NCI-H2196 treated with DMSO at 0.1 percent for 48 hours (cell line): ENCODE measurements at regions not wholly inside any gene's neighbourhood (a gene's known extent, or its start where the extent isn't known, plus 50 kb on each side); places are given as distances from the start of the nearest gene placed in this dataset.
"Not testable (repeated sequence)": the region's sequence is repeated elsewhere in the genome, so short reads cannot be mapped to it uniquely, and the experiment has no call there.

ENCODE experiments used
- DNase-seq: peaks from one replicate; lab custom pipeline; 2025; ENCODE audit not compliant: unreplicated experiment; lab: John Stamatoyannopoulos, UW

DNA sequence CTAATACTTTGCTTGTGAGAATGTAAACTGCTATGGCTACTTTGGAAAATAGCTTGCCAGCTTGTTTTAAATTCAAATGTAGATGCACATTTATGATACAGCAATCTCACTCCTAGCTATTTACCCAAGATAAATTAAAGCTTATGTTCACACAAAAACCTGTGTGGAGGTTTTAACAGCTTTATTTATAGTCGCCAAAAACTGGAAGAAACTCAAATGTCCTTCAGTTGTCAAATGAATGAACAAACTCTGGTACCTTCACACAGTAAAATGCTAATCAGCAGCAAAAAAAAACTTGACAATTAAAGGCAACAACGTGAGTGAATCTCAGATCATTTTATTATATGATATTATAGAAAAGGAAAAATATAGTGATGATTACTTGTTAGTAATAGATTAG lies 248.6 kb upstream of the NECTIN3 start:
- no peak for DNase-seq

DNA sequence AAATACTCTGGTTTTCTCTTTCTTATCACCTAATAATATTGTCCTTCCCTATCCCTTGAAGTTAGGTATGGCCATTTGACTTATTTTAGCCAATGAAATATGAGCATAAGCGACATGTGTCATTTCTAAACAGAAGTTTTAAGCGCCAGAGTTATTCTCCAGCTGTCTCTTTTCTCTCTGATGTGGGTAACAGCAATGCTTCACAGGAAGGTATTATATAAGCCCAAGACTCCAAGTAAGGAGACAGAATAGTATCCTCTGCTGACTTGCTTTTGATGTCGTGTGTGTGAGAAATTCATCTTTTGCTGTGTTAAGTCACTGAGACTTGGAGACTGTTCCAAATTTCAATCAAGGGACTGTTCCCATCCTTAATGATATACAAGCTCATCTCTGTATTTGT lies 224.6 kb upstream of the NECTIN3 start:
- DNase-seq: no peak

DNA sequence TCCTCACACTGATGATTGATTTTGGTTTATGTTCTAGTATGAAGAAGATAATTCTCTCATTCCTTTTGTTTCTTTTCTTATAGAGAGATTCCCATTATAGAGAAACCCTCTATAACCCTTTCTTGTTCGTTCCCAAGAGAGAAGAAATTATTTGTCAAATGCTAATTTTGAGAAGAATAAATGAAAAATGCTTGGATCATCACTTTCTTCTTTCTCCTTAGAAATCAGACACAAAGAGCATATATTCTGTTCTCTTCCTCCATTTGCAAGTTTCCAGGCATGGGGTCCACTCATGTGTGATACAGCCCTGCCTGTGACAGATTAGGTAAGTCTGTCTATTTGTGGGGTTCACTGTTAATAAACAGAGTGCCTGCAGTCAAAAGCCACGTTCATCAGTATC lies 222.6 kb upstream of the NECTIN3 start:
- DNase-seq: no peak

DNA sequence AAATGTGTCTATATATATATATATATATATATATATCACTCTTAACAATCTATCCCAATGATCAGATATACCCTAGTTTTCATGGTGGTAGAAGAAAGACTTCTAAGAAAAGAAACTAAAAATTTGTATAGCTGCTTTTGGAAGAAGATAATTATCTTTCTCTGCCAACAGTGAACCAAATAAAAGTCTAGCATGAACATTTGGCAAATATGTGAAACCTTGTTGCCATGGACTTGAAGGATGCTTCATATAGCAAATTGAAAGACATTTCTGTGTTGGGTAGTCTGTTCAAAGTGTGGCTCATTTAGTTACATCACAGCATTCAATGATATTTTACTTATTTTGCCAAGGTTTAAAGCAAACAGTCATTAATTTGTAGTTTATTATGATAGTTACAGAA lies 219.9 kb upstream of the NECTIN3 start:
- DNase-seq: no peak

DNA sequence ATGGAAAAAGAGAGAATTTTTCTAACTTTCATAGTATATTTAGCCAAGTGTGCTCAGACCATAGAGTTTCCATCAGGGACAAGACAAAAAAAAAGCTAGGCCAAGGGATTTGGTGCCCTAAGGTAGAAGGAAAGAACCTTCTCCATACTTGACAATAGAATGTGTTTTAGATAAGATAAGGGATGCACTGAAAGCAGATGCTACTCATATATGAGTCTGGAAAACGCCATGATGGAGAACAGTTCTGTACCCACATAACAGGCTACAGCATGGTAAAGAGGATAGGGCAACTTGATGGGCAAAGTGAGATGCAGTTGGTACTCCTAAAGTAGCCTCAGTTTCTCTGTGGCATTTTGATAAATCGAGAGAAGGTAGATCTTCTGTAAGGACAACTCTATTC lies 216.4 kb upstream of the NECTIN3 start:
- DNase-seq: no peak

DNA sequence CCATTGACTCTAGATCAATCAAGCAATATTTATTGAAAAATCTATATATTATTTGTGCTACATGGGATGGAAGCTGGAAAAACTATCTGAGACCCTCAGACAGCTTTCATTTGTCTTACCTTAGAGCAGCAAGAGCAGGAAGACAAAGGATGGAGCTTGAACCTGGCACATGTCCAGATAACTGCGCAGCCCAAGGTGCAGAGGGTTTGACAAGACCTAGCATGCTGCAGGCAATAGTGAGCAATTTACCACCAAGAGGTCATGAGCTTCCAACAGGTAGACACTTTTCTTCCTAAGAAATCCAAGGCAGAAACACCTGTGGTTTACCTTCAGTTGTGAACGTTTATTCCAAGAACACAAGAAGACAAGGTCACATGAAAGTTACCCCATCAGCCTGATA lies 214.7 kb upstream of the NECTIN3 start:
- DNase-seq: no peak

DNA sequence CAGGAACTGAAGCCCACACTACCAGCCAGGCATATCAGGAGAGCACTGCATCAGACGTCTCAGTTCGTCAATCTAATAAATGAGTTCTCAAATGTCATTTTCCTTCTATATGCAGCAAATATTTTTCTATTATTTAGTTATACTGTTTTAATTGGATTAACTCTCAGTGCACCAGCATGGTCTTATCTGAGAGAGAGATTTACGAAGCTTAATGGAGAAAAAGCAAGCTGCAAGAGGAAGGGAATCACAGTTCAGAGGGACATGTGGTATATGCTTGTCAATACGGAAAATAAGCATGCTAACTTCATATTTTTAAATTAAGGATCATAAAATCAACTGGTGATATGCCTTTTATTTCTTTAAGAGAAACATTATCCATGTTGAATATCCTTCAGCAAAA lies 213.1 kb upstream of the NECTIN3 start:
- no peak for DNase-seq

DNA sequence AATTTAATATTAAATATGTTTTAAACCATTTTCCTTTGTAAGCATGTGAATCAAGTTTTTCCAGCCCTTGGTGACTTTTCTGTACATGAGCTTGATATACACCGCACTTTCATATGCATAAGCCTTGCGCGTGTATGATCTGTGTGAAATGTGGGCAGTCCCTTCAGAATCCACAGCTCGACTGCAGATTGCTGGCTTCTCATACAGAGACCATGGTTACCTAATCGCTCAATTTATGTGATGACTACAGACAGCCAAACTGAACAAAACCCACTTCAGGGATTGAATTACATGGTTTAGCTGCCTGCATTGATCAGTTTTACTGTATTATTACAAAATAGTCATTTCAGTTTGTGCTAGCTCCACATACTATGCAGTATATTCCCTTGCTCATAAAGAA lies 212.3 kb upstream of the NECTIN3 start:
- no peak for DNase-seq

DNA sequence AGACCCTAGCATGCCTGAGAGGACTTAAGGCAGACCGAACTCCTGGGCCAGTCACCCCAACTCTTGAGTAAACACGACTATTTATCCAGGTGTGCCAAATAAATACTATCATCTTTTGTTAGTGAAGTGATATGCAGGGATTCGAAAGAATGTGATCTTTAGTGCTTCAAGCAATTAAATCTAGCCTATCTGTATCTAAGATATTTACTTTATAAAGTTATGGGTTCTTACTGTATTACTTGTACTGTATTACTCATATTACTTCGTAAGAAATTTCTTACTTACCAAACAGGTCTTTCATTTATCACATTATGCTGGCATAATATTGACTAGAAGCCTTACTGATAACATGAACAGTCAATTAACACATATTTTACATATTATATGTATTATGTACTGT lies 211.6 kb upstream of the NECTIN3 start:
- no peak for DNase-seq

DNA sequence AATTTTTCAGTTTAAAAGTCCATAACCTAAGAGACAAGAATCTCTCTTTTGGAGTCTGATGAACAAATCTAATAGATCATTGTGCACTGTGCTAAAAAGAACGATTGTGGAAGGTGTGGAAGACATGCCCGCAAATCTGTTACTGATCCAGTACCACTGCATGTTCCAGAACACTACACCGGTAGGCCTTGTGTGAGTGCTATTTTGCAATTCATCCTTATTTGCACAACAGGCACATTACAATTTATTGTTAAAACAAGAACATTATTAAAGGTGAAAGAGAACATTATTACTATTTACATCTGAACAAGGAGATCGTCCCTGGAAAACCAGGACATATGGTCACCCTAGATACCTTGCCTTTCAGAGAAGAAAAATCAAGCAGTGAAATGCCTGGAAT lies 205.7 kb upstream of the NECTIN3 start:
- no peak for DNase-seq

DNA sequence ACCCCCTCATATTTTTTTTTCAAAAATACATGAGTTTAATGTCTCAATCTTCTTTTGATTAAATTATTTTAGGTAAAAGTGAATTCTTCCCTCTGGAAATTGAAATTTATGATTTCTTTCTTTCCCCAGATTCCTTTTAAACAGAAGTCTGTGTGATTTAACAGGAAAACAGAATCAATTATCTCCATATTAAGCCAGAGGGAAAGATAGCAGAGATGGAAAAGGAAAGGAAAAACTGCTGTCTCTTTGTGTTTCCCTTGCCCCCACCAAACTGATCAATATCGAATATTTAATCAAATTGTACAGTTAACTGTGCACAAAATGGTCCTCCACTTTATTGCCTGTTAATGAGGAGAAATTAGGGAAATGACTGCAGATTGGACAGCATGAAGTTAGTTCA lies 203.5 kb upstream of the NECTIN3 start:
- DNase-seq: no peak

DNA sequence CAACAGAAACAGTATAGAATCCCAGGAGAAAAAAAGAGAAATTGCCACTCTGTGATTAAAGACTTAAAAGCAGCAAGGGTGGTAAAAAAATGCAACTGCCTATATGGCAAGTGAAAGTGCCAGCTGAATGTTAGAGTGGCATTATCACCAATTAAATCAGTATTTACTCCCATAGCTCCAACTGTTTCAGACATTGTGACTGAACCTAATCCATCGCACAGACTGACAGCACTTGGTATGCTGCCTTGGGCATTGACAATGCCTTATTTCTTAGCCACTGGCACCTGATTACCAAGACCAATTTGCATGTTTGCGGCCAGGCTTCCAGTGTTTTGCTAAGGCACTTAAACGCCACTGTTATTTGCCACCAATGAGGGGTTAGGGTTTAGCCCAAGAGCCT lies 201.9 kb upstream of the NECTIN3 start:
- DNase-seq: no peak

DNA sequence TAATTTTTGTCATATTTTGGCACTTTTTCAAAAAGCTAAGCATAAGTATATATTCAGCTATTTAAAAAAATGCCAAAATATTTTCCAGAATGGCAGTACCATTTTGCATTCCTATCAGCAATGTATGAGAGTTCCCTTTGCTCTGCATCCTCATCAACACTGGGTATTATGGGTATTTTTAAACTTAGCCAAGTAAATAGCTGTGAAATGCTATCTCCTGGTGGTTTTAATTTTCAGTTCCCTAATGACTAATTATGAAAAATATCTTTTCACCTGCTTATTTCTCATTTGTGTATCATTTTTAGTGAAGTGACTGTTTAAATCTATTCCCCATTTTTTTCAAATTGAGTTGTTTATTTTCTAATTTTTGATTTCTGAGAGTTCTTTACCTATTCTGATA lies 199.7 kb upstream of the NECTIN3 start:
- DNase-seq: no peak

DNA sequence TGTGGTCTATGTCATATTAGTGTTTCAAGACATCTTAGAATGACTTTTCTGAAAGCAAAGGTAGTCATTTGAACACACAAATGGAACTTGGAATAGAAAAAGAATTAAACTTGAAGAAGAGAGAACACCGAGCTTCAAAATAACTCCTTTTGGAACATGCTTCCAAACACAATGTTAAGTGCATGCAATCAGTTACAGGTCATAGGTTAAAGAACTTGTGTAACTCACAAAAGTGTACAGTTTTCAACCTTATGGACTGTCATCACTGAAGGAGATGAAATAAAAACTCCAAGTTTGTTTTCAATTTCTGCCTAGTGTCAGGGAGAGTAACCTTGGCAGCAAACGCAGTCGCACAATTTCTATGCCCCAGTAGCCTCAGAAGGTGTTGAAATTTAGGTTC lies 192.9 kb upstream of the NECTIN3 start:
- no peak for DNase-seq

DNA sequence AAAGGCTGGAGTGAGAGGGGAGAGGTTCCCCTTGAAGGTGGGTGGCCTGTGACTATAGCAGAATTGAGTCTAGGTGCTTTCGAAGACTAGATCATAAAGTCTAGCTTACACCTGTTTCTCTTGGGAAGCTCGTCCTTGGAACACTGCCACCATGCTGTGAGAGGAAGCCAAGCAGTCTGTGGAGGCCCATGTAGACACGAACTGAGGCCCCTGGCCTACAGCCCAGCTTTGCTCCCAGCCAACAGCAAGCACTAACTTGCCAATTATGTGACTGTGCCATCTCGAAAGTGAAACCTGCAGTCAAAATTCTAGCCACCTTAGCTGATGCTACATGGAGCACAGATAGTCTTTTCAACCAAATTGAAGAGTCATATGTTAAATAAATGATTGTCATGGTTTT lies 190.5 kb upstream of the NECTIN3 start:
- peak; percentile 72 for DNase-seq

DNA sequence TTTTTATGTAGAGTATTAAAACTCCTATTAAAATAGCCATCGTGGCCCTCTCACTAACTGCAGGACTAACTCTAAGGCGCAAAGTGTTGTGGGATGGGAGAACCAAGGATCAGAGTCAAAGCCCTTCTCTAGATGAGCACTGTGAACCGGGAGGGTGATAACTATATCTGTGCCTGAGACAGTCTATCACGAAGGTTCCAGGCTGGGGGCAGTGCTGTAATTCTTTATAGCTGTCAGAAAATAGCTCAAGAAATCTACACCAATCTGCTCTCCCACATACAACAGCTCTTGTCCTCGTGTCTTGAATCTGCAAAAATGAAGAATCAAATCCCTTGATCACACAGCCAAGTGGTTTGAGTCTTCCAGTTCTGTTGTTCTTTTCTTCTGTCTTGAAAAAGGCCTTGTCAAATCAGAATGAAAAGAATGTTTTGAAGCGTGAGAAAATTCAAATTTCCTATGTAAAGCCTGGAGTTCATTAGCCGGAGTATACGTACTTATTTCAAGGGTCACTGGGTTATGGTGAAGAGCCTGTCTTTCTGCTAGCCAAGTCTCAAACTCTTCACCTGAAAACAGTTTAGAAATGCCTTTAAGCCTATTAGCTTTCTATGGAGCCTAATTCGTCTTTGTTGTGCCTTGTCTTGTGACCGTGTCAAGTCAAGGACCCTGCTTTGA lies 185.3 kb upstream of the NECTIN3 start:
- DNase-seq: no peak

DNA sequence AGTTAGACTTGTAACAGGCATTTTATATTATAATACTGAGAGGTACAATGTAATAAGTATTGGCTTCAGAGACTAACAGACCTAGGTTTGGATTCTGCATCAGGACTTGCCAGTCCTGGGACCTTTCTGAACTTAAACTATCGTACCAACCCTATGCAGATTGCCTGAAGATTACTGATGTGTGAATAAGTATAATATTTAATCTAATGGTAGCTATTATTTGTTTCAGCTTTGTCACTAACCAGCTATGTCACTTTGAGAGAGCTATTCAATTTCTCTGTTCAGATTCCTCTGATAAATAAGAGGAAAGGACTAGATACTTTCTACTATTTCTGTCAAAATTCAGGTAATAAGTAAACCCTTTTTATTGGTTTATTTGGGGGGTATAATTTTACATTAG lies 184.4 kb upstream of the NECTIN3 start:
- DNase-seq: no peak

DNA sequence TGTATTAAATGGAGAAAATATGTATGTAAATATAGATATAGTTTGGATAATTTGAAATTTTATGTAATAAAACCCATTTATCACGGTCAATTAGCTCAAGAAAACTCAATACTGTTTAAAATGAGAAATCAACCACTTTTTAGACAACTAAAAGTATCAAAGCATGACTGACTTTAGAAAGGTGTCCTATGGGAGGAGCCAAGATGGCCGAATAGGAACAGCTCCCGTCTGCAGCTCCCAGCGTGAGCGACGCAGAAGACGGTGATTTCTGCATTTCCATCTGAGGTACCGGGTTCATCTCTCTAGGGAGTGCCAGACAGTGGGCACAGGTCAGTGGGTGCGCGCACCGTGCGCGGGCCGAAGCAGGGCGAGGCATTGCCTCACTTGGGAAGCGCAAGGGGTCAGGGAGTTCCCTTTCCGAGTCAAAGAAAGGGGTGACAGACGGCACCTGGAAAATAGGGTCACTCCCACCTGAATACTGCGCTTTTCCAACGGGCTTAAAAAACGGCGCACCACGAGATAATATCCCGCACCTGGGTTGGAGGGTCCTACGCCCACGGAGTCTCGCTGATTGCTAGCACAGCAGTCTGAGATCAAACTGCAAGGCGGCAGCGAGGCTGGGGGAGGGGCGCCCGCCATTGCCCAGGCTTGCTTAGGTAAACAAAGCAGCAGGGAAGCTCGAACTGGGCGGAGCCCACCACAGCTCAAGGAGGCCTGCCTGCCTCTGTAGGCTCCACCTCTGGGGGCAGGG lies 182.8 kb upstream of the NECTIN3 start:
- not testable (repeated sequence) for DNase-seq

DNA sequence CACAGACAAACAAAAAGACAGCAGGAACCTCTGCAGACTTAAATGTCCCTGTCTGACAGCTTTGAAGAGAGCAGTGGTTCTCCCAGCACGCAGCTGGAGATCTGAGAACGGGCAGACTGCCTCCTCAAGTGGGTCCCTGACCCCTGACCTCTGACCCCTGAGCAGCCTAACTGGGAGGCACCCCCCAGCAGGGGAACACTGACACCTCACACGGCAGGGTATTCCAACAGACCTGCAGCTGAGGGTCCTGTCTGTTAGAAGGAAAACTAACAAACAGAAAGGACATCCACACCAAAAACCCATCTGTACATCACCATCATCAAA lies 182.3 kb upstream of the NECTIN3 start:
- not testable (repeated sequence) for DNase-seq

DNA sequence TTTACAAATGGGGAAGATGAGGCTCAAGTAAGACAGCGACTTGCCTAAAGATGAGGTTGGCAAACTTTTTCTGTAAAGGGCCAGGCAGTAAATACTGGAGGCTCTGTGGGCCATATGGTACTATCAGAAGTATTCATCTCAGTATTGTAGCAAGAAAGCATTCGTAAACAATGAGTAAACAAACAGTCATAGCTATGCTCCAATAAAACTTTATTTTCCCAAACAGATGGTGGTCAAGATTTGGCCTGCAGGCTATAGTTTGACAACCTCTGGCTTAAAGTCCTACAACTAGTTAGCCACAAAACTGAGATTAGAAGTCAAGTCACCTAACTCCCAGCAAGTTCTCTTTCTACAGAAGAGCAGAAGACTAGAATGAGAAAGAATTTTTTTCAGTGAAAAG lies 177.0 kb upstream of the NECTIN3 start:
- DNase-seq: no peak

DNA sequence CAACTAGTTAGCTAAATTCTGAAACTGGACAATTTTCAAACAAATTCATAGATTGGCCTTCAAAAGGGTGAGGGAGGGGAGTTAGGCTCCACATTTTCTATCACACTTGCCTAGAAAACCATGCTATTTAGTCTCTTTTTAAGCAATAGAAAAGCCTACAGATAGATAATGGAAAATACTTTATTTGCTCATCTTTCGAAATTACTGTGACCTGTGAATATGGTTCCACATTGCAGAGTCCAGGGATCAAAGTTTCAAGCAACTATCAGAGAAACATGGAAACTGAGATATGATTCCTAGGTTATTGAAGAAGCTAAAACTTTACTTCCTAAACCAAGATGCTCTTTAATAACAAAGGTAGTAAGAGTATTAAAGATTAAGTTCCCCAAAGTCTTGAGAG lies 176.6 kb upstream of the NECTIN3 start:
- no peak for DNase-seq

DNA sequence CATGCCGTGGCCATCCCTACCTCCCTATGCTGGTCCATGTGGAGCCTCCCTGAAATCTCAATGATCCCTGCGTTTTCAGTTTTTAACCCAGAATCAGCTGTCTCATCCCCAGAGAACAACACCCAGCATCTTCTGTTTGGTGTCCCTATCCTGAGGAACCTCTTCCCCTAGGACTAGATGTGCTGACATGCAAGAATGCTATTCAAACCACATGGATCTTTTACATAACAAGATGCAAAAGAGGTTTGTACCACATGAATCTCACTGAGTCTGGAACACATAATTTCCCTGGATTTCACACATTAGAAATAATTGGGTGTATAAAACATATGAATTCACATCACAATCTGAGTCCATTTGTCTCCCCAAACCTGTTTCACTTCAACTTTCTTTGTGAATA lies 174.6 kb upstream of the NECTIN3 start:
- no peak for DNase-seq

DNA sequence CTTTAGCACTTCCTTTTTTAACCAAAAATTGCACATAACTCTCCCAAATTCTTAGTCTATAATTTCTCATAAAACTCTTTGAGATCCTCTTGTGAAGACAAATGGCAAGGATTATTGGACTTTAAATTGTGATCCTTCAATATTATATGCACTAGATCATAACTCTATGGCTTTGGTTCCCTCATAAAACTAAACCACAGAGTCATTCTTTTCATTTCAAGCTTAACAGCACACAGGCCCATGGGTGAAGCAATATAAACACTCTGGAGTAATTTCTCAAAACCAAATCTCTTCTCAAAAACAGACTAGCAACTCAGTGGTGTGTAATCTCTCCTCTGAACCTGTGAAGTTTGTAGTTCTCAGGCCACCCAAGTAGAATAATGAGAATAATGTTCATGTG lies 171.0 kb upstream of the NECTIN3 start:
- no peak for DNase-seq
